ENCODE measurements at regions not wholly inside any gene's neighbourhood (a gene's known extent, or its start where the extent isn't known, plus 50 kb on each side); places are given as distances from the start of the nearest gene placed in this dataset.

GRCh38 chr9:79917421-79917820 is 345.7 kb downstream of the TLE4 start:
- ChIA-PET POLR2A (no interaction called here), CTCF (no interaction called here)

- ChIA-PET POLR2A (no interaction called here), CTCF (no interaction called here)
Observed at GRCh38 chr9:79913867-79914266, 342.1 kb downstream of the TLE4 start.

- POLR2A ChIA-PET = no interaction called here
- CTCF ChIA-PET = no interaction called here
Observed at GRCh38 chr9:79912318-79913070, 340.7 kb downstream of the TLE4 start.

- ChIA-PET CTCF (interaction anchor here (1.6 kb wide), 1 partner anchor 19 kb away, joined by 3 read pairs; no protein-coding TSS in a partner anchor), POLR2A (no interaction called here)
Observed at GRCh38 chr9:79911724-79912123, 340.0 kb downstream of the TLE4 start.

- POLR2A ChIA-PET = no interaction called here
- CTCF ChIA-PET = no interaction called here
Observed at GRCh38 chr9:79902825-79903600, 331.2 kb downstream of the TLE4 start.

GRCh38 chr9:79900754-79901153 is 329.0 kb downstream of the TLE4 start:
- ChIA-PET POLR2A (no interaction called here), CTCF (no interaction called here)

GRCh38 chr9:79896390-79896980 is 324.7 kb downstream of the TLE4 start:
- CTCF ChIA-PET = no interaction called here

GRCh38 chr9:79895232-79895631 is 323.5 kb downstream of the TLE4 start:
- ChIA-PET POLR2A (no interaction called here), CTCF (no interaction called here)

More at GRCh38 chr9:79896390-79896980, 324.7 kb downstream of the TLE4 start:
- POLR2A ChIA-PET = no interaction called here

- POLR2A ChIA-PET = no interaction called here
- CTCF ChIA-PET = no interaction called here
Observed at GRCh38 chr9:79889369-79889768, 317.6 kb downstream of the TLE4 start.

GRCh38 chr9:79885093-79885857 is 313.5 kb downstream of the TLE4 start:
- CTCF ChIA-PET = no interaction called here

GRCh38 chr9:79884546-79884945 is 312.8 kb downstream of the TLE4 start:
- CTCF ChIA-PET = no interaction called here
- POLR2A ChIA-PET = no interaction called here

More at GRCh38 chr9:79885093-79885857, 313.5 kb downstream of the TLE4 start:
- POLR2A ChIA-PET = no interaction called here

- POLR2A ChIA-PET = no interaction called here
Observed at GRCh38 chr9:79883073-79883645, 311.4 kb downstream of the TLE4 start.

GRCh38 chr9:79880626-79881025 is 308.9 kb downstream of the TLE4 start:
- ChIA-PET CTCF (no interaction called here), POLR2A (interaction anchor here (0.5 kb wide), 1 partner anchor 1714 kb away, joined by 3 read pairs; no protein-coding TSS in a partner anchor)

More at GRCh38 chr9:79883073-79883645, 311.4 kb downstream of the TLE4 start:
- CTCF ChIA-PET = no interaction called here

- CTCF ChIA-PET = no interaction called here
- POLR2A ChIA-PET = no interaction called here
Observed at GRCh38 chr9:79877943-79878602, 306.3 kb downstream of the TLE4 start.

GRCh38 chr9:79868567-79869189 is 296.9 kb downstream of the TLE4 start:
- POLR2A ChIA-PET = no interaction called here

GRCh38 chr9:79862921-79863890 is 291.4 kb downstream of the TLE4 start:
- ChIA-PET CTCF (no interaction called here), POLR2A (no interaction called here)

More at GRCh38 chr9:79868567-79869189, 296.9 kb downstream of the TLE4 start:
- CTCF ChIA-PET = no interaction called here

GRCh38 chr9:79858508-79858907 is 286.7 kb downstream of the TLE4 start:
- ChIA-PET POLR2A (no interaction called here), CTCF (interaction anchor here (0.6 kb wide), 1 partner anchor 286 kb away, joined by 3 read pairs; no protein-coding TSS in a partner anchor)

GRCh38 chr9:79857188-79857587 is 285.4 kb downstream of the TLE4 start:
- CTCF ChIA-PET = no interaction called here
- POLR2A ChIA-PET = no interaction called here
